HL-60 (cell line): ENCODE measurements at regions not wholly inside any gene's neighbourhood (a gene's known extent, or its start where the extent isn't known, plus 50 kb on each side); places are given as distances from the start of the nearest gene placed in this dataset.

ENCODE experiments used
- CTCF ChIP-seq: IDR thresholded peaks from one replicate; pipeline ENCODE4 v1.5.1; 2011; ENCODE audit warnings: low read length, control low read depth, inconsistent platforms; ENCODE audit not compliant: insufficient read depth
- GABPA ChIP-seq: IDR thresholded peaks from 2 replicates; pipeline ENCODE4 v1.6.1; 2012; ENCODE audit warnings: low read depth
- POLR2AphosphoS5 ChIP-seq: IDR thresholded peaks from 2 replicates; pipeline ENCODE4 v1.6.1; 2012; ENCODE audit warnings: low read depth
- REST ChIP-seq: IDR thresholded peaks from 2 replicates; pipeline ENCODE4 v1.6.1; 2012; ENCODE audit warnings: low read depth; ENCODE audit not compliant: insufficient replicate concordance
- SPI1 ChIP-seq: IDR thresholded peaks from 2 replicates; pipeline ENCODE4 v1.6.1; 2012; ENCODE audit warnings: low read depth, mild to moderate bottlenecking, borderline replicate concordance

GRCh38 chr1:30386156-30386926, 337.0 kb downstream of the MATN1 start:
- TF ChIP-seq CTCF = no peak
- no peak for TF ChIP-seq REST
- TF ChIP-seq SPI1 = no peak
- TF ChIP-seq GABPA = no peak
- TF ChIP-seq POLR2AphosphoS5 = no peak
